22Rv1 (cell line): ENCODE measurements at regions not wholly inside any gene's neighbourhood (a gene's known extent, or its start where the extent isn't known, plus 50 kb on each side); places are given as distances from the start of the nearest gene placed in this dataset.

Experiments
- H3K27ac ChIP-seq: fragments of 450-650 bp; 2 replicates; pipeline ENCODE4 v1.5.1; 2017
- ZFX ChIP-seq: fragments of 450-650 bp; IDR thresholded peaks from 2 replicates; pipeline ENCODE4 v1.6.1; 2017; ENCODE audit warnings: antibody characterized with exemption, borderline replicate concordance
- TF ChIP-seq, protein P1 (sequence below): fragments of 450-650 bp; IDR thresholded peaks from 2 replicates; pipeline ENCODE4 v1.5.1; 2017; ENCODE audit warnings: mild to moderate bottlenecking

DNA sequence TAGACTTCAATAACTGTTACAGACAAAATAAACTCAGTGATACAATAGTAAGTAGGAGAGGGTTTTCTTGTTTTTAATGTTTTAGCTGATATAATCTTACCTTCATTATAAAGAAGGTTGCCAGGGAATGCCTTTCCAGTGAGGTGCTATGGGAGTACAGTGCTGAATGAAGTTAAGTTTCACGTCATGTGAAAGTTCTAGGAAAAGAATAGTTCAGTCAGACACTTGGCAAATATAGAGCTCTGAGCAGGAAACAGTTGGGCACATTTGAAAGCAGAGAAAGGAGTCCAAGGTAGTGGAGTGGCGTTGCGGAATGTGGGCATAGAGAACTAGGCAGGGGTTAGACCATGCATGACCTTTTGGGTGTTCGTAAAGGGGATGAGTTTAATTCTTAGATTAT lies 88.6 kb upstream of the DCN start:
- TF ChIP-seq, protein P1, sequence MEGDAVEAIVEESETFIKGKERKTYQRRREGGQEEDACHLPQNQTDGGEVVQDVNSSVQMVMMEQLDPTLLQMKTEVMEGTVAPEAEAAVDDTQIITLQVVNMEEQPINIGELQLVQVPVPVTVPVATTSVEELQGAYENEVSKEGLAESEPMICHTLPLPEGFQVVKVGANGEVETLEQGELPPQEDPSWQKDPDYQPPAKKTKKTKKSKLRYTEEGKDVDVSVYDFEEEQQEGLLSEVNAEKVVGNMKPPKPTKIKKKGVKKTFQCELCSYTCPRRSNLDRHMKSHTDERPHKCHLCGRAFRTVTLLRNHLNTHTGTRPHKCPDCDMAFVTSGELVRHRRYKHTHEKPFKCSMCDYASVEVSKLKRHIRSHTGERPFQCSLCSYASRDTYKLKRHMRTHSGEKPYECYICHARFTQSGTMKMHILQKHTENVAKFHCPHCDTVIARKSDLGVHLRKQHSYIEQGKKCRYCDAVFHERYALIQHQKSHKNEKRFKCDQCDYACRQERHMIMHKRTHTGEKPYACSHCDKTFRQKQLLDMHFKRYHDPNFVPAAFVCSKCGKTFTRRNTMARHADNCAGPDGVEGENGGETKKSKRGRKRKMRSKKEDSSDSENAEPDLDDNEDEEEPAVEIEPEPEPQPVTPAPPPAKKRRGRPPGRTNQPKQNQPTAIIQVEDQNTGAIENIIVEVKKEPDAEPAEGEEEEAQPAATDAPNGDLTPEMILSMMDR: no peak
- no peak for TF ChIP-seq ZFX

DNA sequence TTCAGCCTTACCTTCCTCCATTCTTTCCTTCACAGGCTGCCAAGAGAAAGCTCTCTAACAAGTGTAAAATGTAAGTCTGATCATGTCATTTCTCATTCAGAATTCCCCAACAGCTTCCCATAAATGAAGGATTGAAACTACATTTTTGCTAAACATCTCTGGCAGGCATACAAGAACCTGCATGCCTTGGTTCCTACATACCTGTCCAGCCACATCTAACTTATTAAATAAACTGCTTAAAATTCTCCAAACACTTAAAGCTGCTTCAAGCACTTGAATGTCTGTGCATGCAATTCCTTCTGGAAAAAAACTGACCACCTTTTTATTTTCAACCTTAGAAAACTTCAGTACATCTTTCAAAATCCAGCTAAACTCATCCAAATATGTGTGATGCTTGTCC lies 84.4 kb upstream of the DCN start:
- TF ChIP-seq, protein P1: no peak
- no peak for TF ChIP-seq ZFX
- H3K27ac ChIP-seq: no peak overlapping the region

More for the DNA sequence above, 88.6 kb upstream of the DCN start:
- no peak overlapping the region for H3K27ac ChIP-seq

DNA sequence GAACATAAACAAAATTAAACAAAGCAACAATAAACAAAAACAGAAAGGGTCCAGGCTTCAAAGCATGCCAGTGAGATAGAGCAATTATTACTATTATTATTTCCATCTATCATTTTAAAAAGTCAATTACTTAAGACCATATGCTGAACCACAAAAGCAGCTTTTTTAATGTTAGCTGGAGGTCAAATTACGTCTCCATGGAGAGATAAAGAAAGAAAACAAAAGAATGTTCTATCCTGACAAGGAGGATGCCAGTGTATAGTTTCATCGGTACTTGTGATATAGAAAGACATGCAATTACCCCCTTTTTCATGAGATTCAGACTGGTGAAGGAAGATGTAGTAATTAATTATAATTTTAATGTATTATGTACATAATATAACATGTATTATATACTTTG lies 81.6 kb upstream of the DCN start:
- TF ChIP-seq, protein P1: no peak
- TF ChIP-seq ZFX: no peak

DNA sequence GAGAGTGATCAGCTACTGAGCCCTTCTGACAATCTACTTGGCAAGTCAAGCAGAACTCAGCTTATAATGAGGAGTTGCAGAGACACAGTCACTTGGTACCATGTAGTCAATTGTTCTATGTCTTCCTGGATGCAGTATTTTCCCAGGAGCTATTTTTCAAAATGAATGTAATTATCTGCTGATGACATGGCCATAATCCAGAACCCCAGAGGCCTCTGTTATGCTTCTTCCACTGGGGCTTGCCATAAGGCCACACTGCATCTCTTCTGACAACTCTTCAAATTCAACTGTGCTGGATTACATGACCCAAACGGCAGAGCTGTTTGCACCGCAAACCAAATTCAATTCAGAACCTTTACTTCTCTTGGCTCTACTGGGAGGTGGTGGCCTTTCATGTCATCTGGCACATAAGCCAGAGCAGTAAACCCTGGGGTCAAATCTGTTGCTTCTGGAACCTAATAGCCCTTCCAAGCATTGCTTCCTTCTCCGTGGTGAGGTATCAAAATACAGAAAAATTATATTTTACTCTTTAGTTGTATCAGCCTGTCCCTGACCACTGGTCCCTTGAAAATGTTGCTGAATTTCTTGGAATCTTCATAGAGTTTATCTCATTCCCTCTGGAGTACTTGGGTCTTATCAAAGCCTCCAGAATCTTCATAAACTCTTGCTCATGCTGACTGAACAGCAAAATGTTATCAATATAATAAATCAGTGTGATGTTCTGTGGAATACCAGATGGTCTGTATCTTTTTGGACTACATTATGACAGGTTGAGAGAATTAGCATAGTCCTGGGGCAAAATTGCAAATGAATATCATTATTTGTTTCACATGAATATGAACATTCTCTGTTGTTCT lies 79.4 kb upstream of the DCN start:
- TF ChIP-seq, protein P1: no peak
- no peak for TF ChIP-seq ZFX

More for the DNA sequence above, 81.6 kb upstream of the DCN start:
- no peak overlapping the region for H3K27ac ChIP-seq

DNA sequence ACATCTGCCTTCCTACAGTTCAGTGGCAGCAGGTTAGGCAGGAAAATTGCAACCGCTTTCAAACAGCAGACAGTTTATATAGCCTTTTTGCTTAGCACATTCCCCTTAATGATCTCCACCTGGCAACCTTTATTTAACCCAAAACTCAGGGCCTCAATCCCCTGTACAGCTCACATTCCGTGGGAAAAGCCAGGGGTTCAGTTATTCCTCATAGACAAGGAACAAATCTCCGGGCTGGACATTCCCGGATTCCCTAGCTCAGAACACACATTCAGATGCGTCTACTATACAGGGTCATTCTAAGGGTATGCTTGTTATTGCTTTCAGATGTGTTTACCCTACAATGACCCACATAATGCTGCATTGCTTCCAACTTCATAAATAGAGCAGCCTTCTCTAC lies 73.8 kb upstream of the DCN start:
- no peak overlapping the region for H3K27ac ChIP-seq
- TF ChIP-seq ZFX: no peak
- TF ChIP-seq, protein P1: no peak

More for the DNA sequence above, 79.4 kb upstream of the DCN start:
- no peak overlapping the region for H3K27ac ChIP-seq

DNA sequence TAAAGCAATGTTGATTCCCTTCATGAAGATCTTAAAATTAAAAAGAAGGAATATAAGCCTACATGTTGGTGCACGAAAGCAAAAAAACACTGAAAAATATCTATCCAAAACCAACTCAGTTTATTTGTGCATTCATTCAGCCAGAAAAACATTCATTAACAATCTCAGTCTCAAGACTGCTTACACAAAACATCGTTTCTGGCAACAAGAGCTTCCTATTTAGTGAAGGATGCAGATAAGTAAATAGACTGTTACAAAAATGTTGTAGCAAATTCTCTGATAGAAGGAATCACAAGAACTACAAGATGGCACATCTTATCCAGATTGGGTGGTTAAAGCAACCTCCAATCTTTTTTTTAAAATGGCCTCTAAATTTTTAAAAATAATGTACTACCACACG lies 69.7 kb upstream of the DCN start:
- no peak for TF ChIP-seq ZFX
- TF ChIP-seq, protein P1: no peak
- no peak overlapping the region for H3K27ac ChIP-seq

DNA sequence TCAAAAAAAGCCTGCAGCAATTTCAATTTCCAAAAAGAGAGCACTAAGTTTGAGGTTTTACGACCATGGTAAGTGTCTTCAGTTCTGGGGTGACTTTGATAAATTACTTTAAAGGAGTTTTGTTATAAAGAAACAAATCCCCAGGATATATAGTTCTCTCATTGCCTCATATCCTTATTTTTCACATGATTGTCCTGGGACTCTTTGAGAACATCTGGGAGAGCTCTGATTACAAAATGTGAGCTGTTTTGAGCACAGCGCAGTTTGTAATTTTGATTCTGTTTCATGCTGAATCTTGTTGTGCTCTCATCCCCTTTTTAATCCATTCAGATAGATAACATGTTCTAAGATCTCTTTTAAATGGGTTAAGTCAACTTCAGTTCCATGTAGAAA lies 67.7 kb upstream of the DCN start:
- no peak for TF ChIP-seq ZFX
- TF ChIP-seq, protein P1: no peak
- H3K27ac ChIP-seq: no peak overlapping the region
